ENCODE measurements at regions not wholly inside any gene's neighbourhood (a gene's known extent, or its start where the extent isn't known, plus 50 kb on each side); places are given as distances from the start of the nearest gene placed in this dataset.

DNA sequence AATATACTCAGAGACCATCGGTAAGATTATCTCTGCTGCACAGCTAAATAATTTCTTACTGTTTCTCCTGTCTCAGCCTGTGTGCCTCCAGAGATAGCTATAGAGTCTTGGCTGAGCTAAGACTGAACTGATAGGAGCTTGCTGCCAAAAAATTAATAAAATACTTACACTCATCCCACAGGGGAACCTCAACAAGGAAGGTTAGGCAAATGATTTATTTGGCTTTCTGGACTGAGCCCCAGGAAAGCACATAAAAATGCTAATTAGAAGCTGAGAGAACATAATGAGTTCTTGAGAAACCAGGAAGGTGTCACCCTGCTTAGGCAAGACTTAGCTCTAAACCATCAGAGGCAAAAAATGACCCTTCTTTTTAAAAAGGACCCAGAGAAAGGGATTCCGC lies 534.5 kb downstream of the TNS3 start:
- BruUV-seq (replicated peaks) = no TSS peak
- H3K9me3 ChIP-seq (ENCODE audit: control insufficient read depth, insufficient read depth, low read length) = no peaks in the 10 kb centered on the region
- no peak overlapping the region for H2AFZ ChIP-seq (replicated peaks; ENCODE audit: low read length, poor library complexity)
- no peaks in the 10 kb centered on the region for H3K79me1 ChIP-seq (ENCODE audit: low read depth in 1 of 2, low read length in 2 of 2)
- no peak overlapping the region for H4K8ac ChIP-seq (ENCODE audit: low read depth in 2 of 2, low read length in 2 of 2)
- peaks cover 5% of the 10 kb centered on the region; the same call in 1 of the 2 replicates for H3K4me1 ChIP-seq (ENCODE audit: control insufficient read depth, insufficient read depth, low read length)
- H3K9me1 ChIP-seq (ENCODE audit: insufficient read depth, low read length) = peaks cover 3% of the 10 kb centered on the region; the same call in 1 of the 2 replicates
- no peak overlapping the region for H2AK9ac ChIP-seq (replicated peaks; ENCODE audit: low read depth, low read length, poor library complexity)
- in situ Hi-C loops (cut with MboI; ENCODE audit: low sequenced_read_pairs) = no loop called here
- H3K14ac ChIP-seq (replicated peaks; ENCODE audit: low read depth, low read length) = no peak overlapping the region
- H3K36me3 ChIP-seq (ENCODE audit: control insufficient read depth, insufficient read depth, low read length) = no peaks in the 10 kb centered on the region
- H2BK5ac ChIP-seq (ENCODE audit: low read depth, low read length, poor library complexity, severe bottlenecking) = no peak overlapping the region
- CTCF ChIA-PET = no interaction called here
- TF ChIP-seq CEBPB (IDR thresholded peaks at IDR 0.05; ENCODE audit: low read depth, low read length) (no peak), MAZ (IDR thresholded peaks at IDR 0.05; ENCODE audit: borderline replicate concordance, low read depth, low read length) (no peak), MXI1 (IDR thresholded peaks at IDR 0.05; ENCODE audit: borderline replicate concordance, low read depth, low read length) (no peak), RAD21 (IDR thresholded peaks at IDR 0.05; ENCODE audit: low read length) (no peak), NFE2L2 (IDR thresholded peaks at IDR 0.05; ENCODE audit: low read depth, low read length) (no peak), FOS (IDR thresholded peaks at IDR 0.05; ENCODE audit: low read depth, low read length) (no peak), RCOR1 (IDR thresholded peaks at IDR 0.05; ENCODE audit: insufficient replicate concordance, low read length) (no peak), RFX5 (IDR thresholded peaks at IDR 0.05; ENCODE audit: low read depth, low read length) (no peak), BHLHE40 (IDR thresholded peaks at IDR 0.05; ENCODE audit: low read depth, low read length) (no peak), SMC3 (IDR thresholded peaks at IDR 0.05; ENCODE audit: low read depth, low read length) (no peak), POLR2A (IDR thresholded peaks at IDR 0.05; ENCODE audit: low read depth, low read length) (no peak)
- TF ChIP-seq, protein P1, sequence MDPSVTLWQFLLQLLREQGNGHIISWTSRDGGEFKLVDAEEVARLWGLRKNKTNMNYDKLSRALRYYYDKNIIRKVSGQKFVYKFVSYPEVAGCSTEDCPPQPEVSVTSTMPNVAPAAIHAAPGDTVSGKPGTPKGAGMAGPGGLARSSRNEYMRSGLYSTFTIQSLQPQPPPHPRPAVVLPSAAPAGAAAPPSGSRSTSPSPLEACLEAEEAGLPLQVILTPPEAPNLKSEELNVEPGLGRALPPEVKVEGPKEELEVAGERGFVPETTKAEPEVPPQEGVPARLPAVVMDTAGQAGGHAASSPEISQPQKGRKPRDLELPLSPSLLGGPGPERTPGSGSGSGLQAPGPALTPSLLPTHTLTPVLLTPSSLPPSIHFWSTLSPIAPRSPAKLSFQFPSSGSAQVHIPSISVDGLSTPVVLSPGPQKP (IDR thresholded peaks at IDR 0.05; ENCODE audit: borderline replicate concordance, low read depth, low read length) = no peak
- TF ChIP-seq, protein P2, sequence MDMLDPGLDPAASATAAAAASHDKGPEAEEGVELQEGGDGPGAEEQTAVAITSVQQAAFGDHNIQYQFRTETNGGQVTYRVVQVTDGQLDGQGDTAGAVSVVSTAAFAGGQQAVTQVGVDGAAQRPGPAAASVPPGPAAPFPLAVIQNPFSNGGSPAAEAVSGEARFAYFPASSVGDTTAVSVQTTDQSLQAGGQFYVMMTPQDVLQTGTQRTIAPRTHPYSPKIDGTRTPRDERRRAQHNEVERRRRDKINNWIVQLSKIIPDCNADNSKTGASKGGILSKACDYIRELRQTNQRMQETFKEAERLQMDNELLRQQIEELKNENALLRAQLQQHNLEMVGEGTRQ (IDR thresholded peaks at IDR 0.05; ENCODE audit: low read depth, low read length) = no peak
- no peak overlapping the region for H2BK120ac ChIP-seq (ENCODE audit: low read depth, low read length)
- WGBS, 2 experiments (ENCODE audit: extremely low coverage in 2 of 2, insufficient read length in 1 of 2) = no CpG with 5 or more reads among the region's 2 CpGs
- dilution Hi-C loops (cut with HindIII; ENCODE audit: low sequenced_read_pairs, unreplicated experiment) = no loop called here
- H3K27ac ChIP-seq (ENCODE audit: insufficient read depth, low read length) = no peak overlapping the region
- intact Hi-C loops (cut with micrococcal nuclease) = no loop called here
- H2BK20ac ChIP-seq (ENCODE audit: low read depth, low read length) = no peak overlapping the region
- no peak overlapping the region for H3K9ac ChIP-seq (ENCODE audit: low read depth, low read length)
- no peak overlapping the region for H3K4me3 ChIP-seq (ENCODE audit: insufficient read depth, low read depth, low read length)
- peaks cover 6% of the 10 kb centered on the region for H3K27me3 ChIP-seq (ENCODE audit: control insufficient read depth, insufficient read depth, low read length)
- H2BK15ac ChIP-seq (ENCODE audit: low read depth, low read length) = no peak overlapping the region
- H3K4ac ChIP-seq (ENCODE audit: low read depth, low read length) = no peak overlapping the region
- no peak overlapping the region for H3K4me2 ChIP-seq (ENCODE audit: low read depth, low read length)
- no peak overlapping the region for H4K91ac ChIP-seq (ENCODE audit: insufficient read depth, low read depth, low read length)
- DNase-seq (no peak), ATAC-seq (ENCODE audit: low read depth) (no peak)
- no peak overlapping the region for H4K5ac ChIP-seq (ENCODE audit: low read depth, low read length)
- POLR2A ChIA-PET (ENCODE audit: unreplicated experiment) = no interaction called here
- H3K18ac ChIP-seq (ENCODE audit: low read depth, low read length) = no peak overlapping the region
- no peak overlapping the region for H3K23ac ChIP-seq (ENCODE audit: low read depth, low read length)
- H2AK5ac ChIP-seq (ENCODE audit: low read depth, low read length) = no peak overlapping the region
- no peak overlapping the region; the same call in 1 of the 2 replicates for H3K56ac ChIP-seq (ENCODE audit: extremely low read depth, insufficient read depth, low read length)
- H4K20me1 ChIP-seq (ENCODE audit: insufficient read depth, low read length) = no peaks in the 10 kb centered on the region

All from IMR-90 (cell line).